Osteoblast (primary cell): ENCODE measurements at regions not wholly inside any gene's neighbourhood (a gene's known extent, or its start where the extent isn't known, plus 50 kb on each side); places are given as distances from the start of the nearest gene placed in this dataset.

Source experiments
- DNase-seq: peaks from one replicate; pipeline ENCODE4 v3.0.0; 2011; ENCODE audit warnings: low spot score, mixed read lengths; ENCODE audit not compliant: insufficient read length; ENCODE audit errors: missing footprints
- H2AFZ ChIP-seq: 2 replicates; pipeline ENCODE4 v1.6.0; 2011; ENCODE audit warnings: mild to moderate bottlenecking, low read length
- H3K27ac ChIP-seq: 2 replicates; pipeline ENCODE4 v1.5.1; 2011; ENCODE audit warnings: mild to moderate bottlenecking, low read depth, low read length, moderate library complexity
- H3K27me3 ChIP-seq: 2 replicates; pipeline ENCODE4 v1.6.0; 2012; ENCODE audit warnings: mild to moderate bottlenecking, control low read depth, inconsistent platforms, low read length, moderate library complexity; ENCODE audit not compliant: insufficient read depth
- H3K36me3 ChIP-seq: 2 replicates; pipeline ENCODE4 v1.5.1; 2011; ENCODE audit warnings: mild to moderate bottlenecking, low read length, control low read depth, moderate library complexity; ENCODE audit not compliant: insufficient read depth
- H3K4me1 ChIP-seq: 2 replicates; pipeline ENCODE4 v1.5.1; 2011; ENCODE audit warnings: mild to moderate bottlenecking, low read length, control low read depth, moderate library complexity; ENCODE audit not compliant: insufficient read depth
- H3K4me2 ChIP-seq: 2 replicates; pipeline ENCODE4 v1.6.0; 2011; ENCODE audit warnings: mild to moderate bottlenecking, low read length; ENCODE audit not compliant: insufficient read depth
- H3K4me3 ChIP-seq: fragments of 200-600 bp; sonication (generic); 3 replicates; pipeline ENCODE4 v1.5.1; 2012; ENCODE audit warnings: mild to moderate bottlenecking, low read length, inconsistent platforms; ENCODE audit not compliant: insufficient read depth
- H3K79me2 ChIP-seq: 2 replicates; pipeline ENCODE4 v1.6.0; 2012; ENCODE audit warnings: mild to moderate bottlenecking, low read length, control low read depth, inconsistent platforms; ENCODE audit not compliant: insufficient read depth
- H3K9me3 ChIP-seq: 2 replicates; pipeline ENCODE4 v1.5.1; 2011; ENCODE audit warnings: low read depth, low read length, control low read depth
- H4K20me1 ChIP-seq: 2 replicates; pipeline ENCODE4 v1.6.0; 2012; ENCODE audit warnings: mild to moderate bottlenecking, low read length, control low read depth; ENCODE audit not compliant: insufficient read depth
- CTCF ChIP-seq: IDR thresholded peaks from 2 replicates; pipeline ENCODE4 v1.5.1; 2011; ENCODE audit warnings: mild to moderate bottlenecking, low read depth, low read length, moderate library complexity; ENCODE audit errors: extremely low read depth

- H3K27me3 ChIP-seq, result no peaks in the 10 kb centered on the region
- no peaks in the 10 kb centered on the region for H3K9me3 ChIP-seq
- no peak overlapping the region for H2AFZ ChIP-seq
- H4K20me1 ChIP-seq, result no peaks in the 10 kb centered on the region
- no peaks in the 10 kb centered on the region for H3K36me3 ChIP-seq
- no peaks in the 10 kb centered on the region for H3K79me2 ChIP-seq
- H3K27ac ChIP-seq, result no peak overlapping the region
- H3K4me3 ChIP-seq, result no peak overlapping the region
- no peak for DNase-seq
- no peak overlapping the region for H3K4me2 ChIP-seq
- TF ChIP-seq CTCF, result no peak
- H3K4me1 ChIP-seq, result peaks cover 30% of the 10 kb centered on the region
These were observed 95.5 kb upstream of the TMPO start for GRCh38 chr12:98419795-98420404.

DNA sequence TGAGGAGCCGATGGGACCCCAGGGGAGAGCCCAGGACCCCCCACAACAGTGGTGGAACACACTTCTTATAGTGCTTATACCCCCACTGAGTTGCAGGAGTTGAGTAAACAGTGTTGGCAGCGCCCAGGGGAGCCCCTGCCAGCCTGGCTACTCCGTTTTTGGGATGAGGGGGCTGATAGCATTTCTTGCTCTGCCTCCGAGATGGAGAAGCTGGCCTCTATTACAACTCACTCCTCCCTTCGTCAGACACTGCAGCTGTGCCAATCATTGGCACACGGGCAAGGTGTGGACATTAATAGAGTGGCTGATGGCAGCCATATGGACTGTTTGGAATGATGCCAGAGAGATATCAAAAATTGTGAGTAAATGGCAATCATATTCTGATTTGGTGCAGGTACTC, 94.9 kb upstream of the TMPO start:
- Histone ChIP-seq H3K27ac (no peak overlapping the region), H3K27me3 (no peaks in the 10 kb centered on the region), H4K20me1 (no peaks in the 10 kb centered on the region), H2AFZ (no peak overlapping the region), H3K4me3 (no peak overlapping the region), H3K4me1 (peaks cover 30% of the 10 kb centered on the region), H3K36me3 (no peaks in the 10 kb centered on the region), H3K79me2 (no peaks in the 10 kb centered on the region), H3K4me2 (no peak overlapping the region), H3K9me3 (no peaks in the 10 kb centered on the region)
- DNase-seq, result no peak
- no peak for TF ChIP-seq CTCF

DNA sequence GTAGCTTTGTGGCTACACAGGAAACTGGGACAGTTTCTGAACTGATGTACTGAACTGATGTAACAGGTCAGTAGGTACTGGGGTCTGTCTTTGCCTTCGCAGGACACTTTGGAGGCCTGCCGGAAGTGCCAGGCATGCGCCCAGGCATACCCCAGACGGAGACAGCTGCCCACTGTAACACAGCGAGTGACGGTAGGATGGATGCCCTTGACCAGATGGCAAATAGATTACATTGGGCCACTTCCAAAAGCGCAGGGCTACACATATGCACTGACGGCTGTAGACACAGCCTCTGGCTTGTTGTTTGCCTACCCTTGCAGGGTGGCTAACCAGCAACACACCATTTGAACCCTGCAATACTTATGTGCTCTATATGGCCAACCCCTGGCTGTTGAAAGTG, 94.1 kb upstream of the TMPO start:
- Histone ChIP-seq H3K79me2 (no peaks in the 10 kb centered on the region), H3K36me3 (no peaks in the 10 kb centered on the region), H3K4me3 (no peak overlapping the region), H3K27ac (no peak overlapping the region), H3K9me3 (no peaks in the 10 kb centered on the region), H3K4me2 (no peak overlapping the region), H2AFZ (no peak overlapping the region), H3K27me3 (no peaks in the 10 kb centered on the region), H4K20me1 (no peaks in the 10 kb centered on the region), H3K4me1 (peaks cover 30% of the 10 kb centered on the region)
- no peak for DNase-seq
- no peak for TF ChIP-seq CTCF

DNA sequence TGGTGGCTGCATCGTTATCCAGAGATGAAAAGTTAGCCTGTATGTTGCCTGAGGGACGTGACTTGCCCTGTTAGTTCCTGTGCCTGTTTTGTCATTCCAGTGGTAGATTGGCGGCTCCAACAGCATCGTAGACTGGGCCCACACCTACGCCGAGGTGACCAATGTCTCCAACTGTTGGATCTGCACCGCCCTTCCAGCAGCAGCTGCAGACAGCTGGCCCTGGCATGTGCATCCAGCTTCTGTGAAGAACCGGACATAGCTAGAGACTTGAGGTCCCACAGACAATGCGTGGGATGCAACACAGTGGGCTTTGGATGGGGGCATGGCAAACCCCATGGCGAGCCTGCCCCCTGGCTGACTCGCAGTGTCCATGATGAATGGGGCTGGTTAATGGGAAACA, 93.0 kb upstream of the TMPO start:
- no peak for TF ChIP-seq CTCF
- H3K4me2 ChIP-seq, result no peak overlapping the region
- H3K27me3 ChIP-seq, result no peaks in the 10 kb centered on the region
- no peaks in the 10 kb centered on the region for H3K9me3 ChIP-seq
- H4K20me1 ChIP-seq, result no peaks in the 10 kb centered on the region
- no peak overlapping the region for H3K4me3 ChIP-seq
- peaks cover 29% of the 10 kb centered on the region for H3K4me1 ChIP-seq
- H3K36me3 ChIP-seq, result no peaks in the 10 kb centered on the region
- no peaks in the 10 kb centered on the region for H3K79me2 ChIP-seq
- no peak for DNase-seq
- H3K27ac ChIP-seq, result no peak overlapping the region
- H2AFZ ChIP-seq, result no peak overlapping the region
